HepG2 (cell line): ENCODE measurements at regions not wholly inside any gene's neighbourhood (a gene's known extent, or its start where the extent isn't known, plus 50 kb on each side); places are given as distances from the start of the nearest gene placed in this dataset.

Experiments used
- ATAC-seq: fragments of 200-7000 bp; cut with Tn5 transposase; 3 replicates; pipeline ENCODE4 v1.9.1; 2020; ENCODE audit warnings: mild to moderate bottlenecking, moderate library complexity
- BruUV-seq: library from RNA; stranded (reverse); fragments of 400-500 nt; replicated peaks from 2 replicates; lab custom pipeline; 2021; lab: Mats Ljungman, UMichigan
- CTCF ChIA-PET: fragments of 300-600 bp; formaldehyde crosslinking; extraction: SDS; loops from one replicate; lab custom pipeline; 2021; ENCODE audit warnings: low total read pairs, inconsistent platforms, low intra/inter-chr PET ratio; lab: Yijun Ruan, JAX
- POLR2A ChIA-PET: fragments of 350-600 bp; sonication (Branson Sonifier 250); formaldehyde crosslinking; loops from one replicate; lab custom pipeline; 2020; ENCODE audit warnings: antibody characterized with exemption, inconsistent platforms; lab: Yijun Ruan, JAX
- DNase-seq: peaks from one replicate; pipeline ENCODE4 v3.0.0-alpha.2; 2015; ENCODE audit warnings: low spot score
- FAIRE-seq: peaks from 3 replicates; lab custom pipeline; 2011; peaks lifted over from hg19 to GRCh38; lab: Jason Lieb, UNC
- H2AFZ ChIP-seq: one replicate; pipeline ENCODE4 v1.6.1; 2011; ENCODE audit warnings: low read length, inconsistent platforms
- H3K27ac ChIP-seq: fragments of 300-600 bp; 3 replicates; pipeline ENCODE4 v1.8.0; 2011; ENCODE audit warnings: mixed run types, mild to moderate bottlenecking, mixed read lengths, low read length, inconsistent platforms; ENCODE audit not compliant: insufficient read depth; ENCODE audit errors: extremely low read length
- H3K27me3 ChIP-seq, 2 experiments: fragments of 200-600 bp in 1 of 2; 2 replicates in 1 of 2; 3 replicates in 1 of 2; pipeline versions ENCODE4 v1.6.0 to v1.8.0; 2011; ENCODE audit warnings: low read length in 2 of 2, mild to moderate bottlenecking in 2 of 2, moderate library complexity in 2 of 2, inconsistent platforms in 1 of 2; ENCODE audit not compliant: insufficient read depth in 2 of 2, control insufficient read depth in 1 of 2
- H3K36me3 ChIP-seq, 2 experiments: fragments of 200-600 bp in 1 of 2; replicated peaks in 1 of 2; 2 replicates in 1 of 2; 3 replicates in 1 of 2; pipeline versions ENCODE4 v1.5.1 to v1.8.0; 2011; ENCODE audit warnings: low read length in 2 of 2, inconsistent platforms in 1 of 2; ENCODE audit not compliant: insufficient read depth in 2 of 2, control insufficient read depth in 1 of 2
- H3K4me1 ChIP-seq: 2 replicates; pipeline ENCODE4 v1.5.1; 2012; ENCODE audit warnings: low read length, inconsistent platforms; ENCODE audit not compliant: insufficient read depth
- H3K4me2 ChIP-seq: 2 replicates; pipeline ENCODE4 v1.6.0; 2011; ENCODE audit warnings: low read depth, low read length, inconsistent platforms
- H3K4me3 ChIP-seq, 3 experiments: fragments of 200-600 bp in 1 of 3; sonication (generic), shearing (Covaris generic) in 1 of 3; replicated peaks in 1 of 3; 2 replicates each; pipeline ENCODE4 v1.5.1; 2011 to 2016; ENCODE audit warnings: low read length in 3 of 3, inconsistent platforms in 2 of 3, low read depth in 2 of 3, mild to moderate bottlenecking in 2 of 3, control low read depth in 1 of 3, mixed read lengths in 1 of 3; ENCODE audit not compliant: insufficient read depth in 1 of 3
- H3K79me2 ChIP-seq: one replicate; pipeline ENCODE4 v1.6.1; 2011; ENCODE audit warnings: low read length, inconsistent platforms; ENCODE audit not compliant: insufficient read depth
- H3K9ac ChIP-seq: 2 replicates; pipeline ENCODE4 v1.6.0; 2011; ENCODE audit warnings: mild to moderate bottlenecking, low read depth, low read length, inconsistent platforms; ENCODE audit not compliant: insufficient read depth
- H3K9me3 ChIP-seq: 2 replicates; pipeline ENCODE4 v1.5.1; 2012; ENCODE audit warnings: mild to moderate bottlenecking, low read length
- H4K20me1 ChIP-seq: 2 replicates; pipeline ENCODE4 v1.6.0; 2011; ENCODE audit warnings: inconsistent platforms, mild to moderate bottlenecking, low read length, moderate library complexity; ENCODE audit not compliant: insufficient read depth
- AHR ChIP-seq: IDR thresholded peaks from 2 replicates; pipeline ENCODE4 v1.6.1; 2018; ENCODE audit warnings: missing genetic modification reagents, missing compliant biosample characterization
- AKAP8 ChIP-seq: sonication (generic); formaldehyde crosslinking; IDR thresholded peaks from 2 replicates; pipeline ENCODE4 v1.5.1; 2020; ENCODE audit warnings: mild to moderate bottlenecking, missing genetic modification reagents
- ATF7 ChIP-seq, 2 experiments: fragments of 450-650 bp in 1 of 2; sonication (generic) in 1 of 2; formaldehyde crosslinking in 1 of 2; IDR thresholded peaks; 2 replicates each; pipeline versions ENCODE4 v1.4.0 to v1.6.1; 2016 to 2020; ENCODE audit warnings: antibody characterized with exemption in 1 of 2, mild to moderate bottlenecking in 1 of 2, missing genetic modification reagents in 1 of 2
- ELF4 ChIP-seq: sonication (generic); formaldehyde crosslinking; IDR thresholded peaks from 2 replicates; pipeline ENCODE4 v1.5.0; 2020; ENCODE audit warnings: missing genetic modification reagents, mild to moderate bottlenecking, moderate library complexity, borderline replicate concordance
- HINFP ChIP-seq: sonication (generic); formaldehyde crosslinking; IDR thresholded peaks from 2 replicates; pipeline ENCODE4 v1.4.0; 2020; ENCODE audit warnings: low read depth, mild to moderate bottlenecking, missing genetic modification reagents
- PHF20 ChIP-seq: sonication (generic); formaldehyde crosslinking; IDR thresholded peaks from 2 replicates; pipeline ENCODE4 v1.5.0; 2020; ENCODE audit warnings: mild to moderate bottlenecking, missing genetic modification reagents
- TARDBP ChIP-seq: sonication (generic); formaldehyde crosslinking; IDR thresholded peaks from 2 replicates; pipeline ENCODE4 v1.8.0; 2022; ENCODE audit warnings: mild to moderate bottlenecking, missing genetic modification reagents
- ZFX ChIP-seq: sonication (generic); formaldehyde crosslinking; IDR thresholded peaks from 2 replicates; pipeline ENCODE4 v1.4.0; 2020; ENCODE audit warnings: mild to moderate bottlenecking, low read depth, missing genetic modification reagents, moderate library complexity
- ZNF160 ChIP-seq: sonication (generic); formaldehyde crosslinking; IDR thresholded peaks from 2 replicates; pipeline ENCODE4 v1.8.0; 2022; ENCODE audit warnings: mild to moderate bottlenecking, inconsistent platforms, missing genetic modification reagents
- ZNF740 ChIP-seq: sonication (generic); formaldehyde crosslinking; IDR thresholded peaks from 2 replicates; pipeline ENCODE4 v1.4.0; 2020; ENCODE audit warnings: missing genetic modification reagents
- WGBS: methylation state at CpG from one replicate; pipeline ENCODE4 v1.1.6; 2017; ENCODE audit warnings: low lambda C conversion rate; 5-methylcytosine and 5-hydroxymethylcytosine counted together
- in situ Hi-C: cut with HindIII; loops from 2 replicates; pipeline ENCODE4 v1.10.0; 2017; ENCODE audit warnings: low pct_unique_long_range_greater_than_20kb; ENCODE audit not compliant: extremely low pct_ligation_motif_present
- intact Hi-C: fragments of 100-400 bp; cut with micrococcal nuclease; formaldehyde crosslinking; loops from one replicate; pipeline ENCODE4 v1.10.0; 2022; ENCODE audit not compliant: unreplicated experiment

DNA sequence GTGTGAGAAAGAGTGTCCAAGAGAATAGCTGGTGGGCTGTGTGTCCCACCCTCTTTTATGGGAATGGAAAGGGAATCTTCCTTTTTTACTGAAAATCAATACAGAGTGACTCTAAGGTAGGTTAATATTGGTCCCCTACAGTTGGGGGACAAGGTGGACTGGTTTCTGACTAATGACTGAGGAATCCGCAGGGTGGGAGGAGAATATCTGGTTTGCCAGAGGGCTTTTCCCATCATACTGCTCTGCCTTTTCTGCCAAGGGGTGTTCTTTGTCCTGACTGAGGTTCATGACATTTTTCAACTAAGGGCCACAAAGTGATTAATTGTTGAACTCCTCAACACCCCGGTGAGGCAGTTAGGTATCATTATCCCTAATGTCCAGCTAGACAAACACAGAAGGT is 261.6 kb downstream of the SPATA18 start:
- H3K4me3 ChIP-seq, result no peak overlapping the region
- DNase-seq, result no peak

GRCh38 chr4:52317361-52317879 is 266.3 kb downstream of the SPATA18 start:
- H3K36me3 ChIP-seq, result no peaks in the 10 kb centered on the region
- FAIRE-seq, result no peak
- in situ Hi-C loops, result no loop called here
- no peak for ATAC-seq
- 2% methylated on average over 3 of the region's 3 CpGs for WGBS
- no peak overlapping the region for H3K4me2 ChIP-seq
- H3K4me1 ChIP-seq, result no peaks in the 10 kb centered on the region
- BruUV-seq, result no TSS peak
- H2AFZ ChIP-seq, result no peak overlapping the region
- CTCF ChIA-PET, result no interaction called here
- no peak overlapping the region for H3K9ac ChIP-seq
- H3K4me3 ChIP-seq, result no peak overlapping the region
- no peaks in the 10 kb centered on the region for H3K27me3 ChIP-seq
- no peaks in the 10 kb centered on the region for H3K9me3 ChIP-seq
- no peaks in the 10 kb centered on the region for H4K20me1 ChIP-seq
- intact Hi-C loops, result no loop called here
- no peak overlapping the region for H3K27ac ChIP-seq
- no peak for TF ChIP-seq ATF7 (IDR thresholded peaks at IDR 0.05)
- no peak for TF ChIP-seq ATF7 (CRISPR knock-in tag; IDR thresholded peaks at IDR 0.05)
- TF ChIP-seq TARDBP, result no peak
- TF ChIP-seq HINFP, result no peak
- TF ChIP-seq ZNF160 (CRISPR knock-in tag), result no peak
- TF ChIP-seq ZFX (CRISPR knock-in tag), result no peak
- TF ChIP-seq AKAP8 (CRISPR knock-in tag), result no peak
- no peak for TF ChIP-seq AHR
- TF ChIP-seq ELF4 (CRISPR knock-in tag), result no peak
- no peaks in the 10 kb centered on the region for H3K79me2 ChIP-seq
- DNase-seq, result no peak
- POLR2A ChIA-PET, result no interaction called here

More for the DNA sequence above, 261.6 kb downstream of the SPATA18 start:
- POLR2A ChIA-PET, result no interaction called here
- Histone ChIP-seq H3K9ac (no peak overlapping the region), H3K4me1 (no peaks in the 10 kb centered on the region), H2AFZ (no peak overlapping the region), H3K79me2 (no peaks in the 10 kb centered on the region), H3K4me2 (no peak overlapping the region), H3K27ac (no peak overlapping the region), H3K9me3 (no peaks in the 10 kb centered on the region), H4K20me1 (no peaks in the 10 kb centered on the region), H3K27me3 (no peaks in the 10 kb centered on the region), H3K36me3 (no peaks in the 10 kb centered on the region)
- WGBS, result 0% methylated on average over 1 of the region's 2 CpGs
- CTCF ChIA-PET, result no interaction called here
- no TSS peak for BruUV-seq
- ATAC-seq, result no peak
- no peak for TF ChIP-seq PHF20 (CRISPR knock-in tag)
- TF ChIP-seq ZNF740 (CRISPR knock-in tag), result no peak
- intact Hi-C loops (no loop called here), in situ Hi-C loops (no loop called here)
- no peak for FAIRE-seq
